ENCODE measurements at regions not wholly inside any gene's neighbourhood (a gene's known extent, or its start where the extent isn't known, plus 50 kb on each side); places are given as distances from the start of the nearest gene placed in this dataset.

- DNase-seq (ENCODE audit: low spot score), result no peak
Observed at GRCh38 chr12:30827101-30828066, 72.6 kb upstream of the CAPRIN2 start.

DNA sequence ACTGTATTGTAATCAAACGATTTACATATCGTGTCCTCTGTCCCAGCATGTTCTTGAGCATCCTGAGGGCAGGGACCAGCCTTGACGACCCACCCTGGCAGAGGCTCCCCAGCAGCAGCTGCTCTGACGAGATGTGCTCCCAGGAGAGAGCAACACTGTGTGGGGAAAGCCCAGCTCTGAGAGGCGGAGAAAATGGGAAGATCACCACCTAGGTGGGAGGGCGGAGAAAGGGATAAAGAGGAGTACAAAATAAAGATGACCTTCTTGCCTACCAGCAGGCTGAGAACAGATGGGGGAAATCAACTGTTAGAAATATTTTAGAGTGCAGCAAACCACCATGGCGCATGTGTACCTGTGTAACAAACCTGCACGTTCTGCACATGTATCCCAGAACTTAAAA lies 71.5 kb upstream of the CAPRIN2 start:
- DNase-seq (ENCODE audit: low spot score), result no peak

DNA sequence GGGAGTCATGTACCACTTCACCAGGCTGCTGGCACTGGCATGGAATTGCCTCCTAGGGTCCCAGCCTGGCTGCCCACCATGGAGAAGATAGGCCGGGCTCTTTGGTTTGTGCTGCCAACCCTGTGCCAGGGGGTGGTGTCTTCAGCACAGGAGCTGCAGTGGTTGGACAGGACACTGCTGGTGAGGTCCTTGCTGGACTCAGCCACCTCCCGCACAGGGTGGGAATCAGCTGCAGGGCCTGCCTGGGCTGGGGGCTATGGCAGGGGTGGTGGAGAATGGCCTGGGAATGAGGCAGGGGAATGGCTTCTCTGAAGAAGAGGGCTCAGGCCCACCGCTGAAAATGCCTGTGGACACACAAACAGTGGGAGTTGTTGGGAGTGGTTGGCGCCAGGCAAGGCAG lies 70.6 kb upstream of the CAPRIN2 start:
- no peak for DNase-seq (ENCODE audit: low spot score)

DNA sequence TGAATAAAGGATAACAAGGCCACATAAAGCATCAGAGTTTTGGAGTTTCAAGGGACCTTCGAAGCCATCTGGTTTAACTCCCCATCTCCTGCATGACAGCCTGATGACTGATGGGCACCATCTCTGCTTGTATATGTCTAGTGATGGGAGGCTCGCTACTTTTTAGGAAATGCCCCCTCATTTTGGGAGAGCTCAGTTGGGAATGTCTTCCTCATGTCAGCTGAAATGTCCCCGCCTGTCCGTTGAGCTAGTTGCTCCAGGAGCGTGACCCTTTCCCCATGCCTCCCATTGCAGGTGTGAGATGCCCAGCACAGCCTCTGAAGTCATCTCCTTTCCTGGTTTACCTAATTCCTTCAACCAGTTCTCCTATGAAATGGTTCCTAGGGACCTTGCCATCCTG lies 69.6 kb upstream of the CAPRIN2 start:
- DNase-seq (ENCODE audit: low spot score), result no peak

- no peak for DNase-seq (ENCODE audit: low spot score)
Observed at GRCh38 chr12:30823764-30824163, 69.0 kb upstream of the CAPRIN2 start.

DNA sequence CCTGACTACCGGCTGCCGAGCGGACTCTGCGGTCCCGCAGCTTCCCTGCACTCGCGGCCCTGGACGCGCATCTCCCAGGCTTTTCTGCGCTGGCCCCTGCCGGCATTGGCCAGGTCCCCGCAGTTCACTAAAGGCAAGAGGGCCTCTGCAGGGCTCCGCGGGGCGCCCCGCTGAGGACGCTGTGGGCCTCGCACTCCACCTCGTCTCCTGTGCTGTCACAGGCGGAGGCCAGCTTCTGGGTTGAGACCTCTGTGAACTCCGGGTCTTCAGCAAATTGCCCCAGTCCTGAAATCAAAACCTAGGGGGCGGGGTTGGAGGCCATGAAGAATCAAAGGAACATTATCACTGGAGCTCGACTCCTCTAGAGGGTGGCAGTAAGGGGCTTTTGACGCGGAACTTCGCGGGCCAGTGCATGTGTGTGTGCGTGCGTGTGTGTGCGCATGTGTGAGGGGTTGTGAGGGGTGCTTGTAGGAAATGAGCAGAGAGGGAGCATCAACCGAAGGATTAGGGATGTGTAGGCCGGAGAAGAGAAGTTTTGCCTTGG lies 68.5 kb upstream of the CAPRIN2 start:
- no peak for DNase-seq (ENCODE audit: low spot score)

- peak; percentile 21 for DNase-seq (ENCODE audit: low spot score)
Observed at GRCh38 chr12:30822385-30823155, 67.8 kb upstream of the CAPRIN2 start.

DNA sequence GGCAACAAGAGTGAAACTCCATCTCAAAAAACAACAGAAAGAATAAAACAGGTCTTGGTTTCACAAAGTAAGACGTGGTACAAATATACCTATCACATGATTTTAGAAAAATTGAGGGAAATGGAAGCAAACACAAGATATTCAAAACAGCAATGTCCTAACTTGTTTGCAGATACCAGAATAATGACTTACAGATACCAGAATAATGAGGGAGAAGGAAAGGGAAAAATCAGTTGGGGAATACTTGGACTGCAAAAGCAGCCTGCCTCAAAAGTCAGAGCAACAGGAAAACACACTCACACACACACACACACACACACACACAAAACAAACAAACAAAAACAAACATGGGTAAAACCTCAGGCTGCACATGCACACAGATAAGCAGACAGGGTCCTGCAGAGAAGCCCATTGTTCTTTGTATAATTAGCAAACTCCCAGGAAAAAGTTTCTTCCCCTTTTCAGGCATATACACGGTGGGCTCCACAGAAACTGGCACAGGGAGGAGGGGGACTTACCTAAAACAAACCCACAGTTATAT lies 65.7 kb upstream of the CAPRIN2 start:
- DNase-seq (ENCODE audit: low spot score), result no peak

DNA sequence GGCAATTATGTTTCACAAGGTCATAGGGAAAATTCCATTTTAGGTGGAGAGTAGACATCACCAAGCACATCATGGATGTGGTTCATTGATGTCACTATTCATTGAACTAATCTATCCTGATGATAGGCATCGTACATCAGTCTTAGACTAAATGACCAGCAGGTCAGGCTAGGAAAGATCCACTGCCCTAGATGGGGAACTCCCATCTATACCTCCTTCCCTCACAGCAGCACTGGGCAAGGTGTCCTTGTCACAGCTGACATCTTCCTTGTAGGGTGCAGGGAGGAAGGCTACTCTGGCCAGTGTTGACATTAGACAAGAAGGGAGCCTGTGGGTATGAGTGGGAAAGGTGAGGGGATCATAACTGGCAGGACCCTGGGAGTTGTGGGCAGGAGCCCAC lies 63.8 kb upstream of the CAPRIN2 start:
- DNase-seq (ENCODE audit: low spot score), result no peak

DNA sequence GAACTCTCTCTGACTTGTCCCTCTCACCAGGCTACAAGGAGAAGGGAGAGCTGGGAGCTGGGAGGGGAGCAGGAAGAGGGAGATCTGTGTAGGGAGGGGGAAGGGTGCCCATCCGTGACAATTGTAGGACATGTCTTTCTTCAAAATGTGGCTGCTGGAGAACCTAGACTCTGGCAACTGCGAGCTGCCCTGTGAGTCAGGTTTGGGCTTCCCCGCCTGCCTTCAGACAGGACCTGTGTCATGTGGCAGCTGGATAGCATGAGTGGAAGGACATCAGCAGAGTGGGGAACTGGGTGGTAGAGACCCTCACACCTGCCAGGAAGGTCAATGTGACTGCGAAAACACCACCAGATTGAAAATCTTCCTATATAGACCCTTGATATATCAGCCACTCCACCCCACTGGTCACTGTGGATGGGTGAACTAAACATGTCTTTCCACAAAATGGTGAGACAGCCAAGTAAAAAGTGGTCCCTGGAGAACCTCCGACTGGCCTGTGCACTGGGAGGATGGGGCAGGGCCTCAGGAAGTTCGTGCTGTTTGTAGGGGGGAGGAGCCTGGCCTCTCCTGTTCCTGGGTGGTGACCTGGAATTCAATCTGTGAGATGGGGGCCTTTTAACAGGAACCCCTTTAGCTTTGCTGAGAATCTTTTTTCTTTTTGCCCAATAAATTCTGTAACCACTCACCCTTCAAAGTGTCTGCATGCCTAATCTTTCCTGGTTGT lies 62.2 kb upstream of the CAPRIN2 start:
- DNase-seq (ENCODE audit: low spot score), result no peak

GRCh38 chr12:30814295-30814655 lies 59.5 kb upstream of the CAPRIN2 start:
- no peak for DNase-seq (ENCODE audit: low spot score)

- no peak for DNase-seq (ENCODE audit: low spot score)
Observed at GRCh38 chr12:30813525-30814294, 59.0 kb upstream of the CAPRIN2 start.

DNA sequence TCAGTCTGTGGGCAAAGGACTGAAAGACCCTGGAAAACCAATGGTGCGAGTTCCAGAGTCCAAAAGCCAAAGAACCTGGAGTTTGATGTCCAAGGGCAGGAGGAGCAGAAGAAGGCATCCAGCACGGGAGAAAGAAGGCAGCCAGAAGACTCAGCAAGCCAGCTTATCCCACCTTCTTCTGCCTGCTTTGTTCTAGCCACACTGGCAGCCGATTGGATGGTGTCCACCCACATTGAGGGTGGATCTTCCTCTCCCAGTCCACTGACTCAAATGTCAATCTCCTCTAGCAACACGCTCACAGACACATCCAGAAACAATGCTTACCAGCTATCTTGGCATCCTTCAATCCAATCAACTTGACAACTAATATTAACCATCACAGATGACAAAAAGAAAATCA lies 57.2 kb upstream of the CAPRIN2 start:
- no peak for DNase-seq (ENCODE audit: low spot score)

DNA sequence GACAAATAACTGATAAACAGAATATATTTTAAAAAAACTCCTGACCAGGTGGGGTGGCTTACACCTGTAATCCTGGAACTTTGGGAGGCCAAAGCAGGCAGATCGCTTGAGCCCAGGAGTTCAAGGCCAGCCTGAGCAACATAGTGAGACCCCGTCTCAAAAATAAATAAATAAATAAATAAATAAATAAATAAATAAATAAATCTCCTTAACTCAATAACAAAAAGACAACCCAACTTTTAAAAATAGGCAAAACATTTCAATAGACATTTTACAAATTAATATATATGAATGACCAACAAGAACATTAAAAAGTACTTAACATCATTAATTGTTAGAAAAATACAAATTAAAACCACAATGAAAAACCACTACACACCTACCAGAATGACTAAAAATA lies 56.2 kb upstream of the CAPRIN2 start:
- no peak for DNase-seq (ENCODE audit: low spot score)

DNA sequence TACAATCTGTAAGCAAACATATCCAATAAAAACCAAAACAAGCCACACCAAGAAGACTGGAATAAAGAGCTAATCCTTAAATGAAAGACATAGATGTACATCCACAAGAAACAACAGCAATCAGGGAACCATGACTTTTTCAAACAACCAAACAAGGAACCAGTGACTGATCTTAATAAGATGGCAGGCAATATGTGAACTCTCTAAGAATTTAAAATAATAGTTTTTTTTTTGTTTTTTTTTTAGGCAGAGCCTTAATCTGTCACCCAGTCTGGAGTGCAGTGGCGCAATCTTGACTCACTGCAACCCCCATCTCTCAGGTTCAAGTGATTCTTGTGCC lies 52.9 kb upstream of the CAPRIN2 start:
- no peak for DNase-seq (ENCODE audit: low spot score)

GRCh38 chr12:30806989-30807694 lies 52.4 kb upstream of the CAPRIN2 start:
- peak; percentile 75 for DNase-seq (ENCODE audit: low spot score)

- no peak for DNase-seq (ENCODE audit: low spot score)
Observed at GRCh38 chr12:30805959-30806358, 51.2 kb upstream of the CAPRIN2 start.

All from hematopoietic multipotent progenitor cell treated with erythropoietin and hydrocortisone succinate and interleukin-3 and kit ligand, for 15 days (in vitro differentiated cells).